ENCODE measurements at regions not wholly inside any gene's neighbourhood (a gene's known extent, or its start where the extent isn't known, plus 50 kb on each side); places are given as distances from the start of the nearest gene placed in this dataset.

DNA sequence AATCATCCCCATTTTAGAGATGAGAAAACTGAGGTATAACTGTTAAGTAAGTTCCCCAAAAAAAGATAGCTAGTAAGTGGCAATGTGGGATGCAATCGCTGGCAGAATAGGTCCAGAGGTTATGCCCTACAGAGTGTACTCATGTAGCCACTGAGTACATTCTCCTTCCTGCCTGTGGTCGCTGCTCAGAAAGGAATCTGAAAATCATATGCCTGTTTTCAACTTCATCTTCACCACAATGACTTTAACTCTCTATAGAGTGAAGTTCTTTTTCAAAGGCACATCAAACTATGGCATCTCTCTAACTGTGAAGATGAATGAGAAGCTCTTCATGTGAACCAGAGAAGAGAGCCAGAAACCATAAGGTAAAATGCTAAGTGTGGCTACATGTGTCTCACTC, 162.2 kb upstream of the SLC25A13 start:
- TF ChIP-seq, protein P1, sequence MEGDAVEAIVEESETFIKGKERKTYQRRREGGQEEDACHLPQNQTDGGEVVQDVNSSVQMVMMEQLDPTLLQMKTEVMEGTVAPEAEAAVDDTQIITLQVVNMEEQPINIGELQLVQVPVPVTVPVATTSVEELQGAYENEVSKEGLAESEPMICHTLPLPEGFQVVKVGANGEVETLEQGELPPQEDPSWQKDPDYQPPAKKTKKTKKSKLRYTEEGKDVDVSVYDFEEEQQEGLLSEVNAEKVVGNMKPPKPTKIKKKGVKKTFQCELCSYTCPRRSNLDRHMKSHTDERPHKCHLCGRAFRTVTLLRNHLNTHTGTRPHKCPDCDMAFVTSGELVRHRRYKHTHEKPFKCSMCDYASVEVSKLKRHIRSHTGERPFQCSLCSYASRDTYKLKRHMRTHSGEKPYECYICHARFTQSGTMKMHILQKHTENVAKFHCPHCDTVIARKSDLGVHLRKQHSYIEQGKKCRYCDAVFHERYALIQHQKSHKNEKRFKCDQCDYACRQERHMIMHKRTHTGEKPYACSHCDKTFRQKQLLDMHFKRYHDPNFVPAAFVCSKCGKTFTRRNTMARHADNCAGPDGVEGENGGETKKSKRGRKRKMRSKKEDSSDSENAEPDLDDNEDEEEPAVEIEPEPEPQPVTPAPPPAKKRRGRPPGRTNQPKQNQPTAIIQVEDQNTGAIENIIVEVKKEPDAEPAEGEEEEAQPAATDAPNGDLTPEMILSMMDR (conservative IDR thresholded peaks at IDR 0.05 in 1 of 2, IDR thresholded peaks at IDR 0.05 in 1 of 2; ENCODE audit: low read depth in 1 of 2, low read length in 2 of 2) = no peak
- no peak for TF ChIP-seq EZH2 (IDR thresholded peaks at IDR 0.05; ENCODE audit: low read length, missing control alignments)

All from fibroblast of lung (primary cell).